Left lung (tissue), 4 donors: ENCODE measurements at regions not wholly inside any gene's neighbourhood (a gene's known extent, or its start where the extent isn't known, plus 50 kb on each side); places are given as distances from the start of the nearest gene placed in this dataset.

Experiments
- ATAC-seq: fragments of 200-7000 bp; cut with Tn5 transposase; one replicate; pipeline ENCODE4 v1.9.1; 2020; ENCODE audit warnings: moderate library complexity
- DNase-seq, 4 donors: peaks; one replicate each; pipeline ENCODE4 v3.0.0-alpha.2; 2013 to 2020
- H3K27ac ChIP-seq, 2 donors: fragments of 200-600 bp; sonication (generic) in 1 of 2; one replicate each; pipeline versions ENCODE4 v1.5.0 to v1.8.0; 2020 to 2021
- H3K27me3 ChIP-seq, 2 donors: fragments of 200-600 bp; sonication (generic) in 1 of 2; one replicate each; pipeline versions ENCODE4 v1.5.0 to v1.8.0; 2020 to 2021
- H3K36me3 ChIP-seq, 2 donors: fragments of 200-600 bp; sonication (generic) in 1 of 2; one replicate each; pipeline versions ENCODE4 v1.5.0 to v1.8.0; 2020 to 2021
- H3K4me1 ChIP-seq, 2 donors: fragments of 200-600 bp; one replicate each; pipeline ENCODE4 v1.8.0; 2021
- H3K4me3 ChIP-seq, 2 donors: fragments of 200-600 bp; sonication (generic) in 1 of 2; one replicate each; pipeline versions ENCODE4 v1.5.0 to v1.8.0; 2020 to 2021; ENCODE audit warnings: mild to moderate bottlenecking in 1 of 2
- H3K9me3 ChIP-seq, 2 donors: fragments of 200-600 bp; sonication (generic) in 1 of 2; one replicate each; pipeline versions ENCODE4 v1.5.0 to v1.8.0; 2020 to 2021
- CTCF ChIP-seq, 2 donors: fragments of 200-600 bp; sonication (generic) in 1 of 2; IDR thresholded peaks; one replicate each; pipeline versions ENCODE4 v1.5.0 to v1.8.0; 2021; ENCODE audit warnings: antibody characterized with exemption in 2 of 2
- intact Hi-C, 2 donors: fragments of 100-400 bp; cut with DNase I; formaldehyde crosslinking; loops; one replicate each; pipeline versions ENCODE4 v1.11.2 to v1.14.2; 2022
- donor health status: DM: no; HTN: yes; CAD: no.
- donor health status: DM: no; HTN: no; CAD: no.

GRCh38 chr1:10873189-10873588 is 76.7 kb upstream of the CASZ1 start:
- TF ChIP-seq CTCF (IDR thresholded peaks at IDR 0.05): no peak

GRCh38 chr1:10874351-10874750 is 77.9 kb upstream of the CASZ1 start:
- no peak overlapping the region for H3K27ac ChIP-seq
- H3K36me3 ChIP-seq: no peaks in the 10 kb centered on the region
- no peak for ATAC-seq
- peaks cover 0 to 9% of the 10 kb centered on the region in 2 donors for H3K27me3 ChIP-seq
- H3K9me3 ChIP-seq: no peaks in the 10 kb centered on the region
- peak in 1 of 4 donors; percentile 39 for DNase-seq
- H3K4me3 ChIP-seq: no peak overlapping the region
- TF ChIP-seq CTCF (IDR thresholded peaks at IDR 0.05): no peak
- intact Hi-C loops: no loop called here
- no peaks in the 10 kb centered on the region for H3K4me1 ChIP-seq

More at GRCh38 chr1:10873189-10873588, 76.7 kb upstream of the CASZ1 start:
- intact Hi-C loops: no loop called here
- DNase-seq (peak in 1 of 4 donors; percentile 26), ATAC-seq (no peak)
- Histone ChIP-seq H3K9me3 (no peaks in the 10 kb centered on the region), H3K4me3 (no peak overlapping the region), H3K27ac (no peak overlapping the region), H3K36me3 (no peaks in the 10 kb centered on the region), H3K27me3 (peaks cover 0 to 21% of the 10 kb centered on the region in 2 donors), H3K4me1 (no peaks in the 10 kb centered on the region)

GRCh38 chr1:10877894-10878293 is 81.4 kb upstream of the CASZ1 start:
- Histone ChIP-seq H3K4me3 (no peak overlapping the region), H3K36me3 (no peaks in the 10 kb centered on the region), H3K9me3 (no peaks in the 10 kb centered on the region), H3K27me3 (peaks cover 0 to under 1% of the 10 kb centered on the region in 2 donors), H3K27ac (no peak overlapping the region), H3K4me1 (no peaks in the 10 kb centered on the region)
- no peak for TF ChIP-seq CTCF (IDR thresholded peaks at IDR 0.05)
- no peak for ATAC-seq
- peak in 1 of 4 donors; percentile 47 for DNase-seq
- intact Hi-C loops: no loop called here

- intact Hi-C loops: no loop called here
- H3K9me3 ChIP-seq: no peaks in the 10 kb centered on the region
- no peaks in the 10 kb centered on the region for H3K4me1 ChIP-seq
- peaks cover 0 to 6% of the 10 kb centered on the region in 2 donors for H3K27me3 ChIP-seq
- no peak for ATAC-seq
- peak in 1 of 4 donors; percentile 26 for DNase-seq
- no peak for TF ChIP-seq CTCF (IDR thresholded peaks at IDR 0.05)
- H3K27ac ChIP-seq: no peak overlapping the region
- no peak overlapping the region for H3K4me3 ChIP-seq
- H3K36me3 ChIP-seq: no peaks in the 10 kb centered on the region
Observed at GRCh38 chr1:10878469-10878868, 82.0 kb upstream of the CASZ1 start.

- Histone ChIP-seq H3K4me3 (no peak overlapping the region), H3K9me3 (no peaks in the 10 kb centered on the region), H3K27me3 (peaks cover 0 to 15% of the 10 kb centered on the region in 2 donors), H3K4me1 (no peaks in the 10 kb centered on the region), H3K27ac (no peak overlapping the region), H3K36me3 (no peaks in the 10 kb centered on the region)
- no peak for ATAC-seq
- DNase-seq: peak in 1 of 4 donors; percentile 20
- intact Hi-C loops: no loop called here
- TF ChIP-seq CTCF (IDR thresholded peaks at IDR 0.05): no peak
Observed at GRCh38 chr1:10880063-10880462, 83.6 kb upstream of the CASZ1 start.
